H1 (cell line): ENCODE measurements at regions not wholly inside any gene's neighbourhood (a gene's known extent, or its start where the extent isn't known, plus 50 kb on each side); places are given as distances from the start of the nearest gene placed in this dataset.

Experiments
- EGR1 ChIP-seq: IDR thresholded peaks from 2 replicates; pipeline ENCODE4 v1.6.1; 2011; ENCODE audit warnings: low read depth, low read length, borderline replicate concordance
- GTF2F1 ChIP-seq: IDR thresholded peaks from 2 replicates; pipeline ENCODE4 v1.6.1; 2012; ENCODE audit warnings: low read depth, low read length, improper control_type of control experiment, borderline replicate concordance
- KDM1A ChIP-seq: fragments of 200-600, 300-600 bp; sonication (generic); IDR thresholded peaks from 2 replicates; pipeline ENCODE4 v1.7.1; 2016; ENCODE audit warnings: mild to moderate bottlenecking, low read length, borderline replicate concordance
- RAD21 ChIP-seq, 2 experiments: IDR thresholded peaks in 1 of 2; conservative IDR thresholded peaks in 1 of 2; 2 replicates each; pipeline ENCODE4 v1.6.1; 2011; ENCODE audit warnings: low read depth in 2 of 2, low read length in 2 of 2, improper control_type of control experiment in 1 of 2, inconsistent platforms in 1 of 2, mild to moderate bottlenecking in 1 of 2, moderate library complexity in 1 of 2
- SIN3A ChIP-seq, 2 experiments: IDR thresholded peaks in 1 of 2; conservative IDR thresholded peaks in 1 of 2; 2 replicates each; pipeline ENCODE4 v1.6.1; 2011 to 2012; ENCODE audit warnings: low read length in 2 of 2, improper control_type of control experiment in 1 of 2, low read depth in 1 of 2, mild to moderate bottlenecking in 1 of 2
- SIRT6 ChIP-seq: IDR thresholded peaks from one replicate; pipeline ENCODE4 v1.7.1; 2012; ENCODE audit warnings: low read length, inconsistent platforms
- SIX5 ChIP-seq: IDR thresholded peaks from 2 replicates; pipeline ENCODE4 v1.6.1; 2011; ENCODE audit warnings: mild to moderate bottlenecking, low read depth, low read length
- TAF1 ChIP-seq: IDR thresholded peaks from 2 replicates; pipeline ENCODE4 v1.6.1; 2011; ENCODE audit warnings: mild to moderate bottlenecking, low read depth, low read length

GRCh38 chr2:181304011-181304844, 153.0 kb upstream of the ITGA4 start (continued):
- TF ChIP-seq SIN3A (conservative IDR thresholded peaks at IDR 0.05 in 1 of 2, IDR thresholded peaks at IDR 0.05 in 1 of 2; ENCODE audit: low read depth in 1 of 2, low read length in 2 of 2) (no peak), KDM1A (no peak), TAF1 (no peak), RAD21 (IDR thresholded peaks at IDR 0.05 in 1 of 2, conservative IDR thresholded peaks at IDR 0.05 in 1 of 2; ENCODE audit: low read depth in 2 of 2, low read length in 2 of 2) (no peak), GTF2F1 (no peak), EGR1 (no peak), SIRT6 (no peak), SIX5 (no peak)
- TF ChIP-seq, all 59 proteins: peak for 0
